Right atrium auricular region (tissue), 2 donors: ENCODE measurements at regions not wholly inside any gene's neighbourhood (a gene's known extent, or its start where the extent isn't known, plus 50 kb on each side); places are given as distances from the start of the nearest gene placed in this dataset.

Experiments used
- DNase-seq: peaks from one replicate; pipeline ENCODE4 v3.0.0-alpha.2; 2019; ENCODE audit warnings: low spot score
- H3K27ac ChIP-seq, 2 donors: fragments of 200-600 bp; sonication (generic); 1 replicate in 1 of 2; 2 replicates in 1 of 2; pipeline ENCODE4 v1.5.1; 2016 to 2019
- H3K27me3 ChIP-seq, 2 donors: fragments of 200-600 bp; sonication (generic); one replicate each; pipeline versions ENCODE4 v1.5.1 to v1.6.0; 2017 to 2019
- H3K36me3 ChIP-seq: fragments of 200-600 bp; sonication (generic); one replicate; pipeline ENCODE4 v1.5.1; 2016
- H3K4me1 ChIP-seq, 2 donors: fragments of 200-600 bp; sonication (generic); one replicate each; pipeline versions ENCODE4 v1.5.1 to v1.6.0; 2017 to 2019
- H3K4me3 ChIP-seq, 2 donors: fragments of 200-600 bp; sonication (generic); 1 replicate in 1 of 2; 2 replicates in 1 of 2; pipeline ENCODE4 v1.5.1; 2017 to 2019; ENCODE audit warnings: mild to moderate bottlenecking in 1 of 2, moderate library complexity in 1 of 2
- H3K9me3 ChIP-seq, 2 donors: fragments of 200-600 bp; sonication (generic); one replicate each; pipeline ENCODE4 v1.5.1; 2019
- TF ChIP-seq, protein P1 (sequence below), 2 donors: fragments of 200-600 bp; sonication (generic); IDR thresholded peaks; one replicate each; pipeline ENCODE4 v1.5.1; 2019; ENCODE audit warnings: antibody characterized with exemption in 2 of 2

DNA sequence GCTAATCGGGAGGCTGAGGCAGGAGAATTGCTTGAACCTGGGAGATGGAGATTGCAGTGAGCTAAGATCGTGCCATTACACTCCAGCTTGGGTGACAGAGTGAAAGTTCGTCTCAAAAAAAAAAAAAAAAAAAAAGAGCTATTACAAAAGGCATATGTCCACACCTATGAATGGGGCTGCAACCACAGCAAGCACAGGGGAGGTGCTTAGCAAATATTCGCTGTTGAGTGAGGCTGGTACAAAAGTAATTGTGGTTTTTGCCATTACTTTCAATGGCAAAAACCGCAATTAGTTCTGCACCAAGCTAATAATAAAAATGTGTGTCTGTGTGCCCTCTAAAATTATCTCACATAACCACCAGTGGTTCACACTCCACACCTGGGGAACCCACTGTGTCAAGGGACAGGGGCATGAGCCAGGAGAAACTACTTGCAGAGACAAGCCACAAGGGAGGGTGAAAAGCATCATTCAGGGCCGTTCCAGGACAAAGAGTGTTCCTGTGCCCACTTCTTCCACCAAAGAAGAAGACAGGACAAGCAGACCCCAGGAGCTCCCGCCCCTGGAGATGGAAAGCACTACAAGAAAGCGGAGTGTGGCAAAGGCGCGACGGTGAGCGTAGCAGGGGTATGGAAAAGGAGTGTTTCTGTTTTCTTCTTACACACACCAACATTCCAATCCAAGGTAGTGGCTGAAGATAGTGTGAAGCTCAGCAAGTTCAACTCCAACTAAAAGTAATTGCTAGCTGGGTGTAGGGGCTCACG lies 84.4 kb upstream of the CNEP1R1 start:
- Histone ChIP-seq H3K9me3 (no peaks in the 10 kb centered on the region), H3K4me3 (no peak overlapping the region), H3K4me1 (no peaks in the 10 kb centered on the region), H3K27ac (no peak overlapping the region), H3K27me3 (no peaks in the 10 kb centered on the region), H3K36me3 (no peaks in the 10 kb centered on the region)
- TF ChIP-seq, protein P1, sequence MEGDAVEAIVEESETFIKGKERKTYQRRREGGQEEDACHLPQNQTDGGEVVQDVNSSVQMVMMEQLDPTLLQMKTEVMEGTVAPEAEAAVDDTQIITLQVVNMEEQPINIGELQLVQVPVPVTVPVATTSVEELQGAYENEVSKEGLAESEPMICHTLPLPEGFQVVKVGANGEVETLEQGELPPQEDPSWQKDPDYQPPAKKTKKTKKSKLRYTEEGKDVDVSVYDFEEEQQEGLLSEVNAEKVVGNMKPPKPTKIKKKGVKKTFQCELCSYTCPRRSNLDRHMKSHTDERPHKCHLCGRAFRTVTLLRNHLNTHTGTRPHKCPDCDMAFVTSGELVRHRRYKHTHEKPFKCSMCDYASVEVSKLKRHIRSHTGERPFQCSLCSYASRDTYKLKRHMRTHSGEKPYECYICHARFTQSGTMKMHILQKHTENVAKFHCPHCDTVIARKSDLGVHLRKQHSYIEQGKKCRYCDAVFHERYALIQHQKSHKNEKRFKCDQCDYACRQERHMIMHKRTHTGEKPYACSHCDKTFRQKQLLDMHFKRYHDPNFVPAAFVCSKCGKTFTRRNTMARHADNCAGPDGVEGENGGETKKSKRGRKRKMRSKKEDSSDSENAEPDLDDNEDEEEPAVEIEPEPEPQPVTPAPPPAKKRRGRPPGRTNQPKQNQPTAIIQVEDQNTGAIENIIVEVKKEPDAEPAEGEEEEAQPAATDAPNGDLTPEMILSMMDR (IDR thresholded peaks at IDR 0.05) = no peak
- no peak for DNase-seq

DNA sequence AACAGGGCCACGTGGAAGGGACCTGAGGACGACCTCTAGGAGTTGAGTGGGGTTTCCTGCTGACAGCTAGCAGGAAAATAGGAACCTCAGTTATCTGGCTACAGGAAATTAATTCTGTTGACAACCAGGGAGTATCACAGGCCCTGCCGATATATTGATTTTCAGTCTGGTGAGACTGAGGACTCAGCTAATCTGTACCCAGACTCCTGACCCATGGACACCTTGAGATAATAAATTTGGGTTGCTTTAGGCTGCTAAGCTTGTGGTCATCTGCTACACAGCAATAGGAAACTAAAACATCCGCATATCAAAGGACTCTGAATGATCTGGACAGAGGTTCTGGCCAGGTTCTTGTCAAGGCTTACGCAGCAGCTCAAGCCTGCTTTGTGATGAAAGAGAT lies 80.8 kb upstream of the CNEP1R1 start:
- Histone ChIP-seq H3K27ac (no peak overlapping the region), H3K9me3 (no peaks in the 10 kb centered on the region), H3K36me3 (no peaks in the 10 kb centered on the region), H3K27me3 (no peaks in the 10 kb centered on the region), H3K4me3 (no peak overlapping the region), H3K4me1 (no peaks in the 10 kb centered on the region)
- TF ChIP-seq, protein P1 (IDR thresholded peaks at IDR 0.05) = no peak
- DNase-seq = no peak

DNA sequence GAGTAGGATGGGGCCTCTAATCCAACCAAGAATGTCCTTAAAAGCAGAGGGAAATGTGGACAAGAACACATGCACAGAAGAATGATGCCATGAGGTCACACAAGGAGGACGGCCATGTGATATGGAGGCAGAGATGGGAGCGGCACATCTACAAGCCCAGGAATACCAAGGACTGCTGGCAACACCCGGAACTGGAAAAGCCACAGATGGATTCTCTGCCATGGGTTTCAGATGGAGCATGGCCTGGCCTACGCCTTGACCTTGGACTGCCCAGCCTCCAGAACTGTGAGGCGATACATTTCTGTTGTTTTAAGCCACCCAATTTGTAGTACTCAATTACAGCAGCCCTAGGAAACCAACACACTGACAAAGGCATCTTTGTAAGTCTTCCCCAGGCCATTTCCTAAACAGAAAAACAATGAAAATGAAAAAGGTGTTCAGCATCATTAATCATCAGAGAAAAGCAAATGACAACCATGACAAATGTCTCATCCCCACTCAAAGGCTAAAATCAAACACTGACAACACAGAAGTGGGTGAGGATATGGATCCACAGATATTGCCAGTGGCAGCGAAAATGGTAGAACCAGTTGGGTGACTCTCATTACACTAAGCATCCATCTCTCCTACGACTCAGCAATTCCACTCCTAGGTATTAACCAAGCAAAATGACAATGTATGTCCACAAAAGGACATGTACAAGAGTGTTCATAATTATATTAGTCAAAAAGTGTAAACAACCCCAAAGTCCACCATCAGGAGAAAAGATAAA lies 76.9 kb upstream of the CNEP1R1 start:
- DNase-seq = no peak
- Histone ChIP-seq H3K36me3 (no peaks in the 10 kb centered on the region), H3K27ac (no peak overlapping the region), H3K4me3 (no peak overlapping the region), H3K4me1 (no peaks in the 10 kb centered on the region), H3K27me3 (no peaks in the 10 kb centered on the region), H3K9me3 (no peaks in the 10 kb centered on the region)
- TF ChIP-seq, protein P1 (IDR thresholded peaks at IDR 0.05) = no peak

DNA sequence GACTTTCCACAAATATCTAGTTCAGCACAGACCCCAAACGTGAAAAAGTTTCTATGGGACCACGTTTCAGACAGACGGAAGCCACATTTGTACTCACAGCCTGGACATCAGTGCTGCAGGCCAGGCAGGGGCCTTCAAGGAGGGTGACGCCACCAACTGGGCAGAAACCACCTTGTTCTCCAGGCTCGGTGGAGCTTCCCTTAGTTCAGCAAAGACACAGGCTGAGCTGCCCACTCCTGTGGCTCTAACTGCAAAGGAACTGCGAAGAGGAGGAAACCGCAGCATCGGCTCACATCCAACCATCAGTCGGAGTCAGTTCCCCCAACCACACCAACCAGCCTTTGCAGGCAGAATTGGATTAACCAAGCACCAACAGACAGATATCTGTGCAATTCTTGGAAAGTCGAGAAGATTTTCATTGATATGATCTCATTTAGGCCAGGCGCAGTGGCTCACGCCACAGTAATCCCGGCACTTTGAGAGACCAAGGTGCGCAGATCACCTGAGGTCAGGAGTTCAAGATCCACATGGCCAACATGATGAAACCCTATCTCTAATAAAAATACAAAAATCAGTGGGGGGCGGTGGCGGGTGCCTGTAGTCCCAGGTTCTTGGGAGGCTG lies 73.3 kb upstream of the CNEP1R1 start:
- Histone ChIP-seq H3K4me3 (no peak overlapping the region), H3K36me3 (no peaks in the 10 kb centered on the region), H3K4me1 (no peaks in the 10 kb centered on the region), H3K27me3 (no peaks in the 10 kb centered on the region), H3K9me3 (no peaks in the 10 kb centered on the region), H3K27ac (no peak overlapping the region)
- TF ChIP-seq, protein P1 (IDR thresholded peaks at IDR 0.05) = no peak
- no peak for DNase-seq

DNA sequence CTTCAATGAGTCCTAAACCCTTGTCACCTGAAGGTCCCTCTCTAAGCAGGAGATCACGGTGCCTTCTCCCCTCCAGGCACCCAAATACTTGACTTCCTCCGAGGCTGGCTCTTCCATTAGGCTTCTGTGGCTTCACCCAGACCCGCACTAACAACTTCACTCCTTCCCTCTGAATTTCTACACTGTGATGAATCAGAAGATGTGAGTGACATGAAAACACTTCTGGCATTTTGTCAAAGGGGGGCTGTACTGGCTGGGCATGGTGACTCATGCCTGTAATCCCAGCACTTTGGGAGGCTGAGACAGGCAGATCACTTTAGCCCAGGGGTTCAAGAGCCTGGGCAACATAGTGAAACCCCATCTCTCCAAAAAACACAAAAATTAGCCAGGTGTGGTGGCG lies 72.6 kb upstream of the CNEP1R1 start:
- H3K9me3 ChIP-seq = no peaks in the 10 kb centered on the region
- no peak for DNase-seq
- TF ChIP-seq, protein P1 (IDR thresholded peaks at IDR 0.05) = no peak
- H3K27me3 ChIP-seq = no peaks in the 10 kb centered on the region
- H3K4me3 ChIP-seq = no peak overlapping the region
- H3K27ac ChIP-seq = no peak overlapping the region
- H3K36me3 ChIP-seq = no peaks in the 10 kb centered on the region
- H3K4me1 ChIP-seq = no peaks in the 10 kb centered on the region
